Mesenchymal stem cell (in vitro differentiated cells and primary cell): ENCODE measurements at regions not wholly inside any gene's neighbourhood (a gene's known extent, or its start where the extent isn't known, plus 50 kb on each side); places are given as distances from the start of the nearest gene placed in this dataset.

ENCODE experiments used
- DNase-seq: peaks from one replicate; pipeline ENCODE4 v3.0.0-alpha.2; 2013
- H2AFZ ChIP-seq: one replicate; pipeline ENCODE4 v1.6.1; 2013; ENCODE audit warnings: low read depth, mild to moderate bottlenecking, control low read depth, inconsistent platforms, low read length, moderate library complexity
- H2AK5ac ChIP-seq: 2 replicates; pipeline ENCODE4 v1.6.1; 2013; ENCODE audit warnings: low read length, moderate library complexity, mild to moderate bottlenecking, inconsistent platforms; ENCODE audit not compliant: severe bottlenecking
- H2BK120ac ChIP-seq: one replicate; pipeline ENCODE4 v1.6.1; 2013; ENCODE audit warnings: low read depth, mild to moderate bottlenecking, inconsistent platforms, low read length, moderate library complexity
- H2BK12ac ChIP-seq, 2 experiments: one replicate each; pipeline ENCODE4 v1.6.1; 2013; ENCODE audit warnings: inconsistent platforms in 2 of 2, low read length in 2 of 2, mild to moderate bottlenecking in 2 of 2, moderate library complexity in 2 of 2, control low read depth in 1 of 2
- H2BK15ac ChIP-seq: one replicate; pipeline ENCODE4 v1.6.1; 2013; ENCODE audit warnings: mild to moderate bottlenecking, low read depth, inconsistent platforms; ENCODE audit not compliant: poor library complexity, severe bottlenecking
- H2BK5ac ChIP-seq: 2 replicates; pipeline ENCODE4 v1.6.1; 2013; ENCODE audit warnings: low read depth, mild to moderate bottlenecking, low read length, control low read depth, inconsistent platforms; ENCODE audit not compliant: poor library complexity, severe bottlenecking
- H3K14ac ChIP-seq, 2 experiments: one replicate each; pipeline ENCODE4 v1.6.1; 2013; ENCODE audit warnings: inconsistent platforms in 2 of 2, low read length in 2 of 2, control low read depth in 1 of 2, mild to moderate bottlenecking in 1 of 2, moderate library complexity in 1 of 2
- H3K18ac ChIP-seq, 2 experiments: one replicate each; pipeline ENCODE4 v1.6.1; 2013; ENCODE audit warnings: inconsistent platforms in 2 of 2, low read length in 2 of 2, control low read depth in 1 of 2, low read depth in 1 of 2, mild to moderate bottlenecking in 1 of 2
- H3K23ac ChIP-seq, 2 experiments: one replicate each; pipeline ENCODE4 v1.6.1; 2013; ENCODE audit warnings: inconsistent platforms in 2 of 2, low read length in 2 of 2, mild to moderate bottlenecking in 2 of 2, moderate library complexity in 2 of 2, control low read depth in 1 of 2
- H3K27ac ChIP-seq: 2 replicates; pipeline ENCODE4 v1.5.1; 2013; ENCODE audit warnings: mild to moderate bottlenecking, moderate library complexity, low read length, control low read depth, inconsistent platforms; ENCODE audit not compliant: poor library complexity, severe bottlenecking
- H3K27me3 ChIP-seq, 2 experiments: 2 replicates each; pipeline versions ENCODE4 v1.6.1 to v1.7.0; 2013; ENCODE audit warnings: low read length in 2 of 2, mild to moderate bottlenecking in 2 of 2, moderate library complexity in 2 of 2, control low read depth in 1 of 2, inconsistent platforms in 1 of 2; ENCODE audit not compliant: control insufficient read depth in 1 of 2, insufficient read depth in 1 of 2
- H3K36me3 ChIP-seq, 2 experiments: 2 replicates each; pipeline versions ENCODE4 v1.6.1 to v1.7.0; 2013; ENCODE audit warnings: low read length in 2 of 2, control low read depth in 1 of 2, inconsistent platforms in 1 of 2, low read depth in 1 of 2, mild to moderate bottlenecking in 1 of 2; ENCODE audit not compliant: insufficient read depth in 2 of 2, control insufficient read depth in 1 of 2
- H3K4ac ChIP-seq, 2 experiments: one replicate each; pipeline ENCODE4 v1.6.1; 2013; ENCODE audit warnings: inconsistent platforms in 2 of 2, low read length in 2 of 2, mild to moderate bottlenecking in 2 of 2, moderate library complexity in 2 of 2, control low read depth in 1 of 2, low read depth in 1 of 2
- H3K4me1 ChIP-seq: 2 replicates; pipeline ENCODE4 v1.6.1; 2013; ENCODE audit warnings: low read depth, low read length, control low read depth; ENCODE audit not compliant: control insufficient read depth, insufficient read depth
- H3K4me2 ChIP-seq: 2 replicates; pipeline ENCODE4 v1.6.1; 2013; ENCODE audit warnings: low read length, mild to moderate bottlenecking, inconsistent platforms; ENCODE audit not compliant: poor library complexity, severe bottlenecking
- H3K4me3 ChIP-seq, 2 experiments: 2 replicates each; pipeline versions ENCODE4 v1.5.1 to v1.7.0; 2013; ENCODE audit warnings: low read length in 2 of 2, mild to moderate bottlenecking in 2 of 2, control low read depth in 1 of 2, low read depth in 1 of 2; ENCODE audit not compliant: insufficient read depth in 1 of 2
- H3K79me1 ChIP-seq: replicated peaks from 2 replicates; pipeline ENCODE4 v1.6.1; 2013; ENCODE audit warnings: mild to moderate bottlenecking, control low read depth, low read length, inconsistent platforms; ENCODE audit not compliant: poor library complexity, severe bottlenecking
- H3K9ac ChIP-seq: 2 replicates; pipeline ENCODE4 v1.7.0; 2013; ENCODE audit warnings: mild to moderate bottlenecking, low read length, moderate library complexity
- H3K9me3 ChIP-seq: 2 replicates; pipeline ENCODE4 v1.7.0; 2013; ENCODE audit warnings: mild to moderate bottlenecking, low read length; ENCODE audit not compliant: control insufficient read depth
- H4K8ac ChIP-seq: one replicate; pipeline ENCODE4 v1.6.1; 2013; ENCODE audit warnings: inconsistent platforms, mild to moderate bottlenecking, low read length, moderate library complexity
- H4K91ac ChIP-seq: one replicate; pipeline ENCODE4 v1.6.1; 2013; ENCODE audit warnings: mild to moderate bottlenecking, low read length, inconsistent platforms
- WGBS: methylation state at CpG from one replicate; pipeline ENCODE4 v1.1.7; 2013; ENCODE audit warnings: mixed read lengths; 5-methylcytosine and 5-hydroxymethylcytosine counted together

DNA sequence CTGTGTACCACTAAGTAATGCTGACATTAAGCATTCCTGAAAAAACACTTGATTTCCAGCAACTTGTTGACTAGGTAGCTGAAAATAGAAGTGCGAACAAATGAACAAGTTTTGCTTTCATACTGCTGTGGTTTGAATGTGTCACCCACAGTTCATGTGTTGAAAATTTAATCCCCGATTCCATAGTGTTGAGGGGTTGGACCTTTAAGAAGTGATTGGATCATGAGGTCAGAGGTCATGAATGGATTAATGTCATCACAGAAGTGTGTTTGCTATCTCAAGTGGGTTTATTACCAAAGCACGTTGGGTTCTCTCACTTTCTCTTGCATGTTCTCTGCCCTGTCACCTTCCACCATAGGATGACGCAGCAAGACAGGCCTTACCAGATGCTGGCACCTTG, 568.5 kb downstream of the UTRN start:
- Histone ChIP-seq H3K4me3 (no peak overlapping the region), H3K4me1 (no peaks in the 10 kb centered on the region), H4K91ac (no peak overlapping the region), H2BK120ac (no peak overlapping the region), H3K27ac (no peak overlapping the region), H3K23ac (no peak overlapping the region), H3K4me2 (no peak overlapping the region), H3K9ac (no peak overlapping the region), H2BK5ac (no peak overlapping the region), H2AK5ac (no peak overlapping the region), H2BK12ac (no peak overlapping the region), H4K8ac (no peak overlapping the region), H3K18ac (no peak overlapping the region), H2AFZ (no peak overlapping the region), H2BK15ac (no peak overlapping the region), H3K36me3 (peaks cover 2 to 53% of the 10 kb centered on the region in 2 experiments), H3K14ac (no peak overlapping the region), H3K27me3 (no peaks in the 10 kb centered on the region), H3K4ac (no peak overlapping the region), H3K79me1 (no peaks in the 10 kb centered on the region), H3K9me3 (no peaks in the 10 kb centered on the region)
- no peak for DNase-seq
- WGBS: 83% methylated on average over 4 of the region's 4 CpGs

DNA sequence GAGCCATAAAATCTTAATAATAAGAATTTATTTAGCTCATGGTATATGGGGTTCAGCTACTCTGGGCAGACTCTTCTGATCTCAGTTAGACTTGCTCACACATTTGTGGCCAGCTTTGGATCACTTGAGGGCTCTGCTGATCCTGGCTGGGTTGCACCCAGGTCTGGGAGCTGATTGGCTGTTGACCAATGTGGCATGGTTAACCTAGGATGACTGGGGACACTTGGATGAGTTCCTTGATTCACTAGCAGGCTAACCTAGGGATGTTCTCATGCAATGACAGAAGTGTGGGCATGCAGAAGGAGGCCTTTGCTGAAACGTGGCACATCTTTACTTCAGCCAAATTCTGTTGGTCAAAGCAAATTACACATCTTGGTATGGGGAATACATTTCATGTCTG, 569.5 kb downstream of the UTRN start:
- H3K4me2 ChIP-seq: no peak overlapping the region
- 86% methylated on average over 1 of the region's 1 CpG for WGBS
- no peak overlapping the region for H3K27ac ChIP-seq

DNA sequence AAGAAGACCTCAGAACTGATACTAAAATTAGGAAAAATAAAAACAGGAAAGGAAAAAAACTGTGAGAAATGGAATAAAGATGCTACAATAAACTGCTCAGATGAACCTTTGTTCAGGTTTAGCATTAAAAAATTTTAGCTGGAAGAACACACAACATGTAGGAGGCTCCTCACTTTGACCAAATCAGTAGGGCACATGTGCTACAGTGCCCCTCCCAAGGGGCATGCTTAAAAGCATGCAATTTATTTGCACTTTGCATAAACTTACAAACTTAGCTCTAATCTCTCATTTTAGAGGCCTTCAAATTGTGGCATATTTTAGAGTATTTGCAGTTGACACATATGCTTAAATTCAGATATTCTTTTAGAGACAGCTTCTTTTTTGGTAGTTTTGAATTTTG, 570.2 kb downstream of the UTRN start:
- no peak for DNase-seq
- Histone ChIP-seq H3K27ac (no peak overlapping the region), H3K4me1 (no peaks in the 10 kb centered on the region), H2BK12ac (no peak overlapping the region), H3K18ac (no peak overlapping the region), H3K14ac (no peak overlapping the region), H3K27me3 (no peaks in the 10 kb centered on the region), H3K9me3 (no peaks in the 10 kb centered on the region), H2AK5ac (no peak overlapping the region), H4K8ac (no peak overlapping the region), H3K79me1 (no peaks in the 10 kb centered on the region), H2BK15ac (no peak overlapping the region), H2BK120ac (no peak overlapping the region), H3K4me3 (no peak overlapping the region), H2BK5ac (no peak overlapping the region), H2AFZ (no peak overlapping the region), H3K36me3 (peaks cover 2 to 37% of the 10 kb centered on the region in 2 experiments), H4K91ac (no peak overlapping the region), H3K9ac (no peak overlapping the region), H3K4ac (no peak overlapping the region), H3K4me2 (no peak overlapping the region), H3K23ac (no peak overlapping the region)

More for the DNA sequence above, 569.5 kb downstream of the UTRN start:
- Histone ChIP-seq H3K18ac (no peak overlapping the region), H3K27me3 (no peaks in the 10 kb centered on the region), H2AK5ac (no peak overlapping the region), H3K9ac (no peak overlapping the region), H3K4ac (no peak overlapping the region), H2BK12ac (no peak overlapping the region), H3K36me3 (peaks cover 2 to 44% of the 10 kb centered on the region in 2 experiments), H2BK5ac (no peak overlapping the region), H3K23ac (no peak overlapping the region), H3K4me1 (no peaks in the 10 kb centered on the region), H2AFZ (no peak overlapping the region), H4K91ac (no peak overlapping the region), H3K79me1 (no peaks in the 10 kb centered on the region), H3K14ac (no peak overlapping the region), H2BK15ac (no peak overlapping the region), H3K4me3 (no peak overlapping the region), H4K8ac (no peak overlapping the region), H3K9me3 (no peaks in the 10 kb centered on the region), H2BK120ac (no peak overlapping the region)
- DNase-seq: no peak

DNA sequence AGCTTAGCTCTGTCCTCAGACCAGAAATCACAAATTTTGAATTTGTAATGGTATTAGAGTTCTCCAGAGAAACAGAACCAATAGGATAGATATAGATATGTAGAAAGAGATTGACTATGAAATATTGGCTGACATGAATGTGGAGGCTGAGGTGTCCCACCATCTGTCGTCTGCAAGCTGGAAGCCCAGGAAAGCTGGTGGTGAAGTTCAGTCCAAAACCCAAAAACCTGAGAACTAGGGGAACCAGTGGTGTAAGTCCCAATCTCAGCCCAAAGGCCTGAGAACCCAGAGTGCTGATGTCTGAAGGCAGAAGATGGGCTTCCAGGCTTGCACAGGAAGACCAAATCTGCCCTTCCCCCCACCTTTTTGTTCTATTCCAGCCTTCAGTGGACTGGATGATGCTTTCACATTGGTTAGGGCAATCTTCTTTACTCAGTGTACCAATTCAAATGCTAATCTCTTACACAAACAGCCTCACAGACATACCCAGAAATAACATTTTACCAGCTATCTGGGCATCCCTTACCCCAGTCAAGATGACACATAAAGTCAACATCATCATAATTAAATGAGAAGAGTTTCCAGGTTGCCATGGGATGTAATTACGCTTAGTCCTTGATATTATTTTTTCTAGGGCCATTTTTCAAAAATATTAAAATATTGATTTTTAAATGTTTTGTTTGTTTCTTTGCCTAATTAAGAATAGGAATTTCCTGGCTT, 570.8 kb downstream of the UTRN start:
- H3K79me1 ChIP-seq: no peaks in the 10 kb centered on the region
- no peak overlapping the region for H3K9ac ChIP-seq
- H2BK5ac ChIP-seq: no peak overlapping the region
- H3K14ac ChIP-seq: no peak overlapping the region
- no peak overlapping the region for H3K4me2 ChIP-seq
- H2BK15ac ChIP-seq: no peak overlapping the region
- WGBS: 93% methylated on average over 1 of the region's 2 CpGs
- no peak overlapping the region for H4K8ac ChIP-seq
- peaks cover 2 to 31% of the 10 kb centered on the region in 2 experiments for H3K36me3 ChIP-seq
- no peak overlapping the region for H3K4me3 ChIP-seq
- H2BK12ac ChIP-seq: no peak overlapping the region
- no peak overlapping the region for H3K27ac ChIP-seq
- H4K91ac ChIP-seq: no peak overlapping the region
- no peak overlapping the region for H2AFZ ChIP-seq
- no peak overlapping the region for H2AK5ac ChIP-seq
- H3K4me1 ChIP-seq: no peaks in the 10 kb centered on the region
- H3K4ac ChIP-seq: no peak overlapping the region
- H2BK120ac ChIP-seq: no peak overlapping the region
- no peaks in the 10 kb centered on the region for H3K9me3 ChIP-seq
- DNase-seq: no peak
- no peak overlapping the region for H3K23ac ChIP-seq
- H3K27me3 ChIP-seq: no peaks in the 10 kb centered on the region
- no peak overlapping the region for H3K18ac ChIP-seq
